Stimulated activated effector memory CD8-positive, alpha-beta T cell treated with anti-CD3 and anti-CD28 coated beads, Interleukin-12 subunit alpha, Interleukin-12 subunit beta, amount 100 ng/mL, for 72 hours (primary cell): ENCODE measurements at regions not wholly inside any gene's neighbourhood (a gene's known extent, or its start where the extent isn't known, plus 50 kb on each side); places are given as distances from the start of the nearest gene placed in this dataset.

Experiments
- ATAC-seq: fragments of 150-1000 bp; cut with Tn5 transposase; 2 replicates; pipeline ENCODE4 v1.10.0; 2021
- DNase-seq, 2 donors: peaks; one replicate each; pipeline ENCODE4 v3.0.0; 2021 to 2022; ENCODE audit warnings: low spot score in 2 of 2
- H3K27ac Mint-ChIP-seq: one replicate; pipeline ENCODE4 v1.8.0; 2022; ENCODE audit warnings: mild to moderate bottlenecking, mixed read lengths
- H3K36me3 Mint-ChIP-seq: one replicate; pipeline ENCODE4 v1.8.0; 2022; ENCODE audit warnings: mild to moderate bottlenecking, mixed read lengths
- H3K4me1 Mint-ChIP-seq: one replicate; pipeline ENCODE4 v1.8.0; 2022; ENCODE audit warnings: mixed read lengths
- H3K4me3 Mint-ChIP-seq: one replicate; pipeline ENCODE4 v1.8.0; 2022; ENCODE audit warnings: mild to moderate bottlenecking, mixed read lengths
- H3K9me3 Mint-ChIP-seq: one replicate; pipeline ENCODE4 v1.8.0; 2022; ENCODE audit warnings: mixed read lengths

GRCh38 chr4:135244056-135244455 lies 1042.5 kb upstream of the PABPC4L start:
- no peak overlapping the region for H3K27ac Mint-ChIP-seq
- H3K36me3 Mint-ChIP-seq: no peaks in the 10 kb centered on the region
- H3K9me3 Mint-ChIP-seq: peaks cover 12% of the 10 kb centered on the region
- no peak for ATAC-seq
- DNase-seq: no peak
- no peaks in the 10 kb centered on the region for H3K4me1 Mint-ChIP-seq
- H3K4me3 Mint-ChIP-seq: no peak overlapping the region

- no peak for DNase-seq
- Mint-ChIP-seq H3K4me1 (no peaks in the 10 kb centered on the region), H3K4me3 (no peak overlapping the region), H3K9me3 (peaks cover 12% of the 10 kb centered on the region), H3K36me3 (no peaks in the 10 kb centered on the region), H3K27ac (no peak overlapping the region)
- ATAC-seq: no peak
These were observed 1039.2 kb upstream of the PABPC4L start for GRCh38 chr4:135240796-135241195.

GRCh38 chr4:135239964-135240363 lies 1038.4 kb upstream of the PABPC4L start:
- H3K27ac Mint-ChIP-seq: no peak overlapping the region
- no peaks in the 10 kb centered on the region for H3K36me3 Mint-ChIP-seq
- H3K4me1 Mint-ChIP-seq: no peaks in the 10 kb centered on the region
- DNase-seq (no peak), ATAC-seq (no peak)
- peaks cover 12% of the 10 kb centered on the region for H3K9me3 Mint-ChIP-seq
- no peak overlapping the region for H3K4me3 Mint-ChIP-seq

GRCh38 chr4:135238940-135239339 lies 1037.4 kb upstream of the PABPC4L start:
- no peak for ATAC-seq
- DNase-seq: no peak
- Mint-ChIP-seq H3K4me1 (no peaks in the 10 kb centered on the region), H3K27ac (no peak overlapping the region), H3K9me3 (peaks cover 16% of the 10 kb centered on the region), H3K36me3 (no peaks in the 10 kb centered on the region), H3K4me3 (no peak overlapping the region)

- Mint-ChIP-seq H3K36me3 (no peaks in the 10 kb centered on the region), H3K27ac (no peak overlapping the region), H3K4me3 (no peak overlapping the region), H3K9me3 (peaks cover 10% of the 10 kb centered on the region), H3K4me1 (no peaks in the 10 kb centered on the region)
- ATAC-seq (no peak), DNase-seq (no peak)
These were observed 1034.5 kb upstream of the PABPC4L start for GRCh38 chr4:135236048-135236447.

GRCh38 chr4:135227842-135228241 lies 1026.3 kb upstream of the PABPC4L start:
- Mint-ChIP-seq H3K36me3 (no peaks in the 10 kb centered on the region), H3K4me3 (no peak overlapping the region), H3K27ac (no peak overlapping the region), H3K4me1 (no peaks in the 10 kb centered on the region), H3K9me3 (peaks cover 32% of the 10 kb centered on the region)
- no peak for DNase-seq
- no peak for ATAC-seq

- no peak overlapping the region for H3K27ac Mint-ChIP-seq
- no peaks in the 10 kb centered on the region for H3K4me1 Mint-ChIP-seq
- DNase-seq: no peak
- H3K36me3 Mint-ChIP-seq: no peaks in the 10 kb centered on the region
- peaks cover 31% of the 10 kb centered on the region for H3K9me3 Mint-ChIP-seq
- ATAC-seq: no peak
- H3K4me3 Mint-ChIP-seq: no peak overlapping the region
These were observed 1024.0 kb upstream of the PABPC4L start for GRCh38 chr4:135225551-135225950.

- no peak for DNase-seq
- no peaks in the 10 kb centered on the region for H3K36me3 Mint-ChIP-seq
- H3K27ac Mint-ChIP-seq: no peak overlapping the region
- peaks cover 9% of the 10 kb centered on the region for H3K9me3 Mint-ChIP-seq
- ATAC-seq: no peak
- H3K4me1 Mint-ChIP-seq: no peaks in the 10 kb centered on the region
- no peak overlapping the region for H3K4me3 Mint-ChIP-seq
These were observed 1008.8 kb upstream of the PABPC4L start for GRCh38 chr4:135210341-135210740.

- H3K9me3 Mint-ChIP-seq: peaks cover 9% of the 10 kb centered on the region
- no peak overlapping the region for H3K4me3 Mint-ChIP-seq
- H3K4me1 Mint-ChIP-seq: no peaks in the 10 kb centered on the region
- no peaks in the 10 kb centered on the region for H3K36me3 Mint-ChIP-seq
- ATAC-seq (no peak), DNase-seq (no peak)
- no peak overlapping the region for H3K27ac Mint-ChIP-seq
These were observed 1005.9 kb upstream of the PABPC4L start for GRCh38 chr4:135207531-135207930.

GRCh38 chr4:135204311-135204710 lies 1002.7 kb upstream of the PABPC4L start:
- DNase-seq (no peak), ATAC-seq (no peak)
- Mint-ChIP-seq H3K36me3 (no peaks in the 10 kb centered on the region), H3K4me3 (no peak overlapping the region), H3K4me1 (no peaks in the 10 kb centered on the region), H3K27ac (no peak overlapping the region), H3K9me3 (no peaks in the 10 kb centered on the region)

- Mint-ChIP-seq H3K9me3 (peaks cover 8% of the 10 kb centered on the region), H3K36me3 (no peaks in the 10 kb centered on the region), H3K27ac (no peak overlapping the region), H3K4me3 (no peak overlapping the region), H3K4me1 (no peaks in the 10 kb centered on the region)
- no peak for DNase-seq
- ATAC-seq: no peak
These were observed 999.5 kb upstream of the PABPC4L start for GRCh38 chr4:135201081-135201480.

- ATAC-seq: no peak
- Mint-ChIP-seq H3K27ac (no peak overlapping the region), H3K4me1 (no peaks in the 10 kb centered on the region), H3K36me3 (no peaks in the 10 kb centered on the region), H3K4me3 (no peak overlapping the region), H3K9me3 (peaks cover 12% of the 10 kb centered on the region)
- DNase-seq: no peak
These were observed 996.1 kb upstream of the PABPC4L start for GRCh38 chr4:135197641-135198040.

GRCh38 chr4:135194477-135194876 lies 992.9 kb upstream of the PABPC4L start:
- Mint-ChIP-seq H3K36me3 (no peaks in the 10 kb centered on the region), H3K4me3 (no peak overlapping the region), H3K4me1 (no peaks in the 10 kb centered on the region), H3K27ac (no peak overlapping the region), H3K9me3 (peaks cover 17% of the 10 kb centered on the region)
- ATAC-seq (no peak), DNase-seq (no peak)

- Mint-ChIP-seq H3K9me3 (peaks cover 17% of the 10 kb centered on the region), H3K4me1 (no peaks in the 10 kb centered on the region), H3K27ac (no peak overlapping the region), H3K4me3 (no peak overlapping the region), H3K36me3 (no peaks in the 10 kb centered on the region)
- DNase-seq: no peak
- ATAC-seq: no peak
These were observed 991.4 kb upstream of the PABPC4L start for GRCh38 chr4:135192751-135193535.

GRCh38 chr4:135191596-135191995 lies 990.0 kb upstream of the PABPC4L start:
- DNase-seq (no peak), ATAC-seq (no peak)

GRCh38 chr4:135186002-135186401 lies 984.4 kb upstream of the PABPC4L start:
- DNase-seq (no peak), ATAC-seq (no peak)
- no peak overlapping the region for H3K4me3 Mint-ChIP-seq
- H3K4me1 Mint-ChIP-seq: no peaks in the 10 kb centered on the region
- peaks cover 6% of the 10 kb centered on the region for H3K9me3 Mint-ChIP-seq
- H3K36me3 Mint-ChIP-seq: no peaks in the 10 kb centered on the region
- H3K27ac Mint-ChIP-seq: no peak overlapping the region

More at GRCh38 chr4:135191596-135191995, 990.0 kb upstream of the PABPC4L start:
- no peaks in the 10 kb centered on the region for H3K36me3 Mint-ChIP-seq
- no peaks in the 10 kb centered on the region for H3K4me1 Mint-ChIP-seq
- H3K9me3 Mint-ChIP-seq: peaks cover 16% of the 10 kb centered on the region
- H3K4me3 Mint-ChIP-seq: no peak overlapping the region
- no peak overlapping the region for H3K27ac Mint-ChIP-seq
